Skin of body (tissue), 1 donor: ENCODE measurements at regions not wholly inside any gene's neighbourhood (a gene's known extent, or its start where the extent isn't known, plus 50 kb on each side); places are given as distances from the start of the nearest gene placed in this dataset.
"Not testable (repeated sequence)": the region's sequence is repeated elsewhere in the genome, so short reads cannot be mapped to it uniquely, and the experiment has no call there.

Source experiments
- DNase-seq: peaks from one replicate; lab custom pipeline; 2025; lab: John Stamatoyannopoulos, UW

GRCh38 chr2:117351396-117351795, 463.1 kb upstream of the DDX18 start:
- DNase-seq, result no peak

- DNase-seq, result no peak
Observed at GRCh38 chr2:117359266-117359914, 455.1 kb upstream of the DDX18 start.

GRCh38 chr2:117360586-117360985, 453.9 kb upstream of the DDX18 start:
- no peak for DNase-seq

GRCh38 chr2:117378653-117379052, 435.8 kb upstream of the DDX18 start:
- DNase-seq, result no peak

- no peak for DNase-seq
Observed at GRCh38 chr2:117379928-117380327, 434.6 kb upstream of the DDX18 start.

- not testable (repeated sequence) for DNase-seq
Observed at GRCh38 chr2:117383997-117384396, 430.5 kb upstream of the DDX18 start.

- no peak for DNase-seq
Observed at GRCh38 chr2:117396161-117396560, 418.3 kb upstream of the DDX18 start.

GRCh38 chr2:117401582-117401981, 412.9 kb upstream of the DDX18 start:
- no peak for DNase-seq

GRCh38 chr2:117406443-117406842, 408.0 kb upstream of the DDX18 start:
- no peak for DNase-seq

- DNase-seq, result no peak
Observed at GRCh38 chr2:117407746-117408145, 406.7 kb upstream of the DDX18 start.

GRCh38 chr2:117409443-117409842, 405.0 kb upstream of the DDX18 start:
- no peak for DNase-seq

- no peak for DNase-seq
Observed at GRCh38 chr2:117411983-117412382, 402.5 kb upstream of the DDX18 start.

GRCh38 chr2:117432746-117433145, 381.7 kb upstream of the DDX18 start:
- no peak for DNase-seq

- no peak for DNase-seq
Observed at GRCh38 chr2:117436697-117437096, 377.8 kb upstream of the DDX18 start.

GRCh38 chr2:117470311-117471095, 344.0 kb upstream of the DDX18 start:
- DNase-seq, result peak; percentile 26

GRCh38 chr2:117481608-117482007, 332.9 kb upstream of the DDX18 start:
- DNase-seq, result no peak

- DNase-seq, result no peak
Observed at GRCh38 chr2:117485588-117485987, 328.9 kb upstream of the DDX18 start.

- DNase-seq, result no peak
Observed at GRCh38 chr2:117486081-117486480, 328.4 kb upstream of the DDX18 start.

GRCh38 chr2:117492209-117492851, 322.2 kb upstream of the DDX18 start:
- DNase-seq, result no peak

- DNase-seq, result no peak
Observed at GRCh38 chr2:117500721-117501120, 313.8 kb upstream of the DDX18 start.

- peak; percentile 80 for DNase-seq
Observed at GRCh38 chr2:117502121-117502520, 312.4 kb upstream of the DDX18 start.

- no peak for DNase-seq
Observed at GRCh38 chr2:117512307-117512706, 302.2 kb upstream of the DDX18 start.

GRCh38 chr2:117514371-117514770, 300.1 kb upstream of the DDX18 start:
- no peak for DNase-seq
